ENCODE measurements at regions not wholly inside any gene's neighbourhood (a gene's known extent, or its start where the extent isn't known, plus 50 kb on each side); places are given as distances from the start of the nearest gene placed in this dataset.
"Not testable (repeated sequence)": the region's sequence is repeated elsewhere in the genome, so short reads cannot be mapped to it uniquely, and the experiment has no call there.

DNA sequence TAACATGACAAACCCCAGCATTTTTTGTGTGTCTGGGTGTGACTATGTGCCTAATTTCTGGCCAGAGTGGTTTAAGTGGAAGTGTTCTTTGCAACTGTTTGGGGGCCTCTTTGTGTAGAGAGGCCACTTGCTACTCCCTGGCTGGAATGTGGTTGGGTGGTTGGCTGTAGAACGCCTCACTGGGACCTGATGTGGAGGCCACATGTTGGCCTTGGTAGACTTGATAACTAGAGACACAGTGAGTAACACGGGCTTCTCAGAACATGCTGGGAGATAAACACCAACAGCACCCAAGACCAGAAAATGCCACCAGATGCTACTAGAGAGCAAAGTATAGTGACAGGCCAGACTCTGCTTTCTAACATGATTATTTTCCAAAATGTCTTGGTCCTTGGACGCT, 111.2 kb upstream of the ZFP64 start:
- TF ChIP-seq, protein P1, sequence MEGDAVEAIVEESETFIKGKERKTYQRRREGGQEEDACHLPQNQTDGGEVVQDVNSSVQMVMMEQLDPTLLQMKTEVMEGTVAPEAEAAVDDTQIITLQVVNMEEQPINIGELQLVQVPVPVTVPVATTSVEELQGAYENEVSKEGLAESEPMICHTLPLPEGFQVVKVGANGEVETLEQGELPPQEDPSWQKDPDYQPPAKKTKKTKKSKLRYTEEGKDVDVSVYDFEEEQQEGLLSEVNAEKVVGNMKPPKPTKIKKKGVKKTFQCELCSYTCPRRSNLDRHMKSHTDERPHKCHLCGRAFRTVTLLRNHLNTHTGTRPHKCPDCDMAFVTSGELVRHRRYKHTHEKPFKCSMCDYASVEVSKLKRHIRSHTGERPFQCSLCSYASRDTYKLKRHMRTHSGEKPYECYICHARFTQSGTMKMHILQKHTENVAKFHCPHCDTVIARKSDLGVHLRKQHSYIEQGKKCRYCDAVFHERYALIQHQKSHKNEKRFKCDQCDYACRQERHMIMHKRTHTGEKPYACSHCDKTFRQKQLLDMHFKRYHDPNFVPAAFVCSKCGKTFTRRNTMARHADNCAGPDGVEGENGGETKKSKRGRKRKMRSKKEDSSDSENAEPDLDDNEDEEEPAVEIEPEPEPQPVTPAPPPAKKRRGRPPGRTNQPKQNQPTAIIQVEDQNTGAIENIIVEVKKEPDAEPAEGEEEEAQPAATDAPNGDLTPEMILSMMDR (conservative IDR thresholded peaks at IDR 0.05; ENCODE audit: low read depth), result no peak
- no peak overlapping the region for H3K27ac ChIP-seq
- no peak for DNase-seq (ENCODE audit: low spot score)
- POLR2A ChIA-PET (ENCODE audit: low non-redundant PET), result no interaction called here
- CTCF ChIA-PET, result no interaction called here

DNA sequence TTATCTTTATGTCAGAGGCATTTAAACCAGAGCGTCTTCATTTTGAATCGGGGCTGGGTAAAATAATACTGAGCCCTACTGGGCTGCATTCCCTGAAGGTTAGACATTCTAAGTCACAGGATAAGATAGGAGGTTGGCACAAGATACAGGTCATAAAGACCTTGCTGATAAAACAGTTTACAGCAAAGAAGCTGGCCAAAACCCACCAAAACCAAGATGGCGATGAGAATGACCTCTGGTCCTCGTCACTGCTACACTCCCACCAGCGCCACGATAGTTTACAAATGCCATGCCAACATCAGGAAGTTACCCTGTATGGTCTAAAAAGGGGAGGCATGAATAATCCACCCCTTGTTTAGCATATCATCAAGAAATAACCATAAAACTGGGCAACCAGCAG, 110.5 kb upstream of the ZFP64 start:
- CTCF ChIA-PET, result not testable (repeated sequence)

DNA sequence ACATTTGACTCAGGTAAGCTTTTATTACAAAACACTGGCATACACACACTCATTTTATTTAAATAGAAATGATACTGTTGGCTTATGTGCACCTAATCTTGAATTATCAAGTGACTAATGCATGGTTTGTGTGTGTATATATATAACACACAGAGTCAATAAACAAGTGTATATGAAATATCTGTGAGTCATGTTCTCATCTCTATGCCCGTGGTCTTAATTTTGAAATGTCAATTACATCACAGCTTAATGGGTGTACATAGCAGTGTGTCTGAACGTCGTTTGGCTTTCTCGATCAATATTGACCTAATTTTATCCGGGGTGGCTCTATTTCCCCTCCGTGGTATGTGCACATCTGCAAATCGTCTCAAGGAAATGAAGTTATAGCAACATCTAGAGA, 104.0 kb upstream of the ZFP64 start:
- no peak for DNase-seq (ENCODE audit: low spot score)
- CTCF ChIA-PET, result interaction anchor here (1.3 kb wide), 1 partner anchor 17 kb away, joined by 6 read pairs; no protein-coding TSS in a partner anchor
- TF ChIP-seq, protein P1 (conservative IDR thresholded peaks at IDR 0.05; ENCODE audit: low read depth), result no peak
- POLR2A ChIA-PET (ENCODE audit: low non-redundant PET), result no interaction called here
- no peak overlapping the region for H3K27ac ChIP-seq

More for the DNA sequence above, 110.5 kb upstream of the ZFP64 start:
- H3K27ac ChIP-seq; POLR2A ChIA-PET (ENCODE audit: low non-redundant PET); DNase-seq (ENCODE audit: low spot score): not testable (repeated sequence)

DNA sequence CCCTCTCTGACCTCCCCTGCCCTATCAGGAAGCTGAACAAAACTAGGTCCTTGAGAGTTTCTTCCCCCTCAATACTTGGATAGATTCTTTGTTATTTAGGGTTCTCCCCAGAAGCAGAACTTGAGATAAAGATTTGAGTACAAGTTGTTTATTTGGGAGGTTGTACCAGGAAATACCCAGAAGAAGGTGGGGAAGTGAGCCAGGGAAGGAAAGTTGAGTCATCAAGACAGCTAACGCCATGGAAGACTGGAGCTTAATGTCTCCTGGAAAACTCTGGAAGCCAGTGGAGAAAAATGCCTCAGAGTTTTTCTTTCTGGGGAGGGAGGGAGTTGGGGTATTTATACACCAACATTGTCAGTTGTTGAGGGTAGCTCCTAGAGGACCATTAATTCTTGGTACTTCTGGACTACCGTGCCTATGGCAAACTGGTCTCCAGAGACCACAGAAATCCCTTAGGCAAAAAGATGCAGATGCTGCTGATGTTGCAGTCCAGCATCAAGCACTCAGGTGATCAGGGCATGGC, 102.6 kb upstream of the ZFP64 start:
- POLR2A ChIA-PET (ENCODE audit: low non-redundant PET), result no interaction called here
- TF ChIP-seq, protein P1 (conservative IDR thresholded peaks at IDR 0.05; ENCODE audit: low read depth), result no peak
- CTCF ChIA-PET, result interaction anchor here (2.2 kb wide), 1 partner anchor 18 kb away, joined by 13 read pairs; no protein-coding TSS in a partner anchor
- DNase-seq (ENCODE audit: low spot score), result no peak
- no peak overlapping the region for H3K27ac ChIP-seq

DNA sequence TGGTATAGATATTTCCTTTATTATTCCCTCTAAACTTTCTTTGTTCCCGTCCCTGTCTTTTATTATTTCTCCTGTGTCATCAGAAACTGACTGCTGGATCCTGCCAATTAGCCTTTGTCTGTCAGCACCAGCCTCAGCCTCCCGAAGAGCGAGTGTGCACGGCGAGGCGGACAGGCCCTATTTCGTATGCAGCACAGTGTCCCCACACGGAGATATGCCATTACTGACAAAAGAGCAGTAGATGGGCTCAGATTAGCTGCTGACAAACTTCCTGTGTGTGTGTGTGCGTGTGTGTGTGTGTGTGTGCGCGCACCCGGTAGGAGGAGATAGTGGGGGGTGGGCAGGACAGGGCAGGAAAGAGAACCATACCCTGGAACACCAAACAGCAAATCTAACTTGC, 99.5 kb upstream of the ZFP64 start:
- H3K27ac ChIP-seq, result no peak overlapping the region
- TF ChIP-seq, protein P1 (conservative IDR thresholded peaks at IDR 0.05; ENCODE audit: low read depth), result no peak
- ChIA-PET POLR2A (ENCODE audit: low non-redundant PET) (no interaction called here), CTCF (interaction anchor here (0.7 kb wide), 1 partner anchor 10 kb away, joined by 3 read pairs; no protein-coding TSS in a partner anchor)
- DNase-seq (ENCODE audit: low spot score), result no peak

DNA sequence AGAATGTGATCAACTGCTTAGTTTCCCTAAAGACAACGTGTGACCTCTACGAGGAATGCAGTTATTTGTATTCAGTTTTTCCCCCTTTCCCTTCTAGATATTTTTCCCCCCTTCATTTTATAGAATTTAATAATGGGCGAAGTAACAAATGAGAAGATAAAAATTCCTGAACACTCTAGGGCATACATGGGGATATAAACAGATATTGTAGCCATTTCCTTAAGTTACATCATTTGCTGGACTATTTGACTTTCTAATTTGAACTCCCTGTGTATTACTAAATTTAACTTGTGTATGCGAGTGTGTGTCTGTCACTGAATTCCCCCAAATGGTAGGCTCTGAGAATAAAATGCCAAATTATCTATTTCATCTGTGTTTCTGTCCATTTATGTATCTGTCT, 99.0 kb upstream of the ZFP64 start:
- POLR2A ChIA-PET (ENCODE audit: low non-redundant PET), result no interaction called here
- TF ChIP-seq, protein P1 (conservative IDR thresholded peaks at IDR 0.05; ENCODE audit: low read depth), result no peak
- CTCF ChIA-PET, result no interaction called here
- DNase-seq (ENCODE audit: low spot score), result no peak
- no peak overlapping the region for H3K27ac ChIP-seq

DNA sequence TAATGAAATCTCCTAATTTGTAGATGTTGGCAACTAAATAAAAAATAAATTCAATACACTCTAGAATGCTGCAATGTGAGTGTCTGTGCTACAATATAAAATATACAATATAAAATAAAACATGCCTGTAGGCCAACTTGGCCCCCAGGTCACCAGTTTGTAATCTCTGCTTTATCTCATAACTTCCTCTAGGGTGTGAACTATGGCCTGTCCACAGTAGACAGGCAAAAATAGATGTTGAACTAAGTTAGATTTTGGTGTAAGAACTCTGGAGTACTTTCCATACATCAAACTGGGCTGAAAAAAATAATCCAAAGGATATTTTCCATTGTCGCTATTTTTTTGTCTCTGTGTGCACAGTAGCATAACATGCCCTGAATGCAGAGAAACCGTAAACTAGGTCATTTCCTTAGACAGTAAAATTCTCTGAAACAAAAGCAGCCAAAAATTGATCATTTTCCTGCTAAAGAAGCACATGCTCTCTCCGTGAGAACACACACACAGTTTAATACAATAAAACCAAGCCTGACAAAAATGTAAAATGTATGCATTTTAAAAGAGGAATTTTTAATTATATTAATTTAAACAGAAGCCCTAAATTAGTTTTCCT, 98.5 kb upstream of the ZFP64 start:
- no peak overlapping the region for H3K27ac ChIP-seq
- POLR2A ChIA-PET (ENCODE audit: low non-redundant PET), result no interaction called here
- CTCF ChIA-PET, result interaction anchor here (0.6 kb wide), 1 partner anchor 47 kb away, joined by 3 read pairs; no protein-coding TSS in a partner anchor
- TF ChIP-seq, protein P1 (conservative IDR thresholded peaks at IDR 0.05; ENCODE audit: low read depth), result no peak
- no peak for DNase-seq (ENCODE audit: low spot score)

All from RWPE1 (cell line).